Heart left ventricle (tissue), 16 donors: ENCODE measurements at regions not wholly inside any gene's neighbourhood (a gene's known extent, or its start where the extent isn't known, plus 50 kb on each side); places are given as distances from the start of the nearest gene placed in this dataset.
"Not testable (repeated sequence)": the region's sequence is repeated elsewhere in the genome, so short reads cannot be mapped to it uniquely, and the experiment has no call there.

Experiments used
- ATAC-seq, 4 donors: fragments of 200-7000 bp; cut with Tn5 transposase; one replicate each; pipeline ENCODE4 v1.9.1; 2020 to 2022; ENCODE audit warnings: moderate library complexity in 4 of 4, mild to moderate bottlenecking in 3 of 4, moderate number of reproducible peaks in 1 of 4
- DNase-seq, 5 donors: peaks; one replicate each; pipeline ENCODE4 v3.0.0-alpha.2; 2020
- H3K27ac ChIP-seq, 12 donors: fragments of 200-600 bp; sonication (generic) in 4 of 12; one replicate each; pipeline versions ENCODE4 v1.5.0 to v1.8.0; 2016 to 2022; ENCODE audit warnings: mild to moderate bottlenecking in 2 of 12
- H3K27me3 ChIP-seq, 9 donors: fragments of 200-600 bp; sonication (generic) in 2 of 9; one replicate each; pipeline versions ENCODE4 v1.5.1 to v1.8.0; 2016 to 2022; ENCODE audit warnings: mild to moderate bottlenecking in 3 of 9
- H3K36me3 ChIP-seq, 9 donors: fragments of 200-600 bp; sonication (generic) in 2 of 9; one replicate each; pipeline versions ENCODE4 v1.5.0 to v1.8.0; 2018 to 2022; ENCODE audit warnings: mild to moderate bottlenecking in 2 of 9
- H3K4me1 ChIP-seq, 12 donors: fragments of 200-600 bp; sonication (generic) in 4 of 12; one replicate each; pipeline versions ENCODE4 v1.5.0 to v1.8.0; 2016 to 2022; ENCODE audit warnings: mild to moderate bottlenecking in 3 of 12
- H3K4me3 ChIP-seq, 12 donors: fragments of 200-600 bp; sonication (generic) in 4 of 12; one replicate each; pipeline versions ENCODE4 v1.5.0 to v1.8.0; 2017 to 2022; ENCODE audit warnings: mild to moderate bottlenecking in 9 of 12, moderate library complexity in 4 of 12
- H3K9me3 ChIP-seq, 12 donors: fragments of 200-600 bp; sonication (generic) in 4 of 12; one replicate each; pipeline versions ENCODE4 v1.5.0 to v1.8.0; 2016 to 2022; ENCODE audit warnings: mild to moderate bottlenecking in 1 of 12
- CTCF ChIP-seq, 12 donors: fragments of 200-600 bp; sonication (generic) in 4 of 12; IDR thresholded peaks; one replicate each; pipeline versions ENCODE4 v1.5.0 to v1.8.0; 2018 to 2022; ENCODE audit warnings: antibody characterized with exemption in 12 of 12, mild to moderate bottlenecking in 5 of 12
- POLR2A ChIP-seq, 2 donors: fragments of 450-650 bp; IDR thresholded peaks; one replicate each; pipeline ENCODE4 v1.6.1; 2017; ENCODE audit warnings: antibody characterized with exemption in 2 of 2, mild to moderate bottlenecking in 2 of 2, moderate library complexity in 2 of 2
- WGBS, 4 donors: extraction: QIAGEN DNeasy Blood & Tissue Kit in 2 of 4; methylation state at CpG; one replicate each; pipeline versions ENCODE4 v1.1.5 to v1.1.7; 2013 to 2018; 5-methylcytosine and 5-hydroxymethylcytosine counted together
- intact Hi-C, 10 donors: fragments of 100-400 bp; cut with DNase I; formaldehyde crosslinking; loops; one replicate each; pipeline versions ENCODE4 v1.11.1 to v1.14.2; 2022
- donor health status: ischemic (EF 13 %, LVEDD 7.1; RV severe dilation, severe dysfunction).
- donor health status: healthy with polysubstance abuse.
- donor health status: DM: no; HTN: yes; CAD: no.
- donor health status: DM: no; HTN: no; CAD: no.
- donor health status: ischemic (EF 25% LVEDD 6.9; RV normal size, moderate dysfunction).
- donor health status: ischemic (EF 25% LVEDD 5.7; RV mildly dilated, moderate dysfunction).
- donor health status: healthy.
- donor health status: DM: yes; HTN: yes; CAD: no.
- donor health status: ischemic (EF 35%, LVEDD 5.7; RV mildly dilated, moderate dysfunction).
- donor health status: nonischemic (EF 11% LVEDD 7.7; RV severe dilation, severe dysfunction).
- donor health status: DM: yes; HTN: yes; CAD: no.
- donor health status: PGD.
- donor health status: ischemic (EF 29% LVEDD 5.4; RV normal size, mild dysfunction).
- donor health status: nonischemic (EF 23%, LVEDD 6.1; RV moderate dilation, normal function).

GRCh38 chr5:67799732-67800234 is 415.8 kb upstream of the PIK3R1 start:
- TF ChIP-seq CTCF (IDR thresholded peaks at IDR 0.05) (no peak), POLR2A (IDR thresholded peaks at IDR 0.05) (no peak)
- Histone ChIP-seq H3K27ac (peak overlapping the region in 8 of 12 donors; percentile 22 to 82 (median 59)), H3K9me3 (peaks cover 0 to 17% (median 0%) of the 10 kb centered on the region in 12 donors), H3K36me3 (no peaks in the 10 kb centered on the region), H3K4me1 (peaks cover 0 to 20% (median 4%) of the 10 kb centered on the region in 12 donors), H3K27me3 (no peaks in the 10 kb centered on the region), H3K4me3 (no peak overlapping the region)
- WGBS, 4 donors: 70 to 84% (median 72%) methylated on average over 5 of the region's 5 CpGs
- intact Hi-C loops: loop anchor here in 6 of 10 donors (5.0 to 10.0 kb wide), 5 partner anchors 102 to 455 kb away; no protein-coding TSS in a partner anchor
- ATAC-seq (peak; percentile 76 to 93 (median 86)), DNase-seq (peak in 4 of 5 donors; percentile 25 to 35 (median 26))

DNA sequence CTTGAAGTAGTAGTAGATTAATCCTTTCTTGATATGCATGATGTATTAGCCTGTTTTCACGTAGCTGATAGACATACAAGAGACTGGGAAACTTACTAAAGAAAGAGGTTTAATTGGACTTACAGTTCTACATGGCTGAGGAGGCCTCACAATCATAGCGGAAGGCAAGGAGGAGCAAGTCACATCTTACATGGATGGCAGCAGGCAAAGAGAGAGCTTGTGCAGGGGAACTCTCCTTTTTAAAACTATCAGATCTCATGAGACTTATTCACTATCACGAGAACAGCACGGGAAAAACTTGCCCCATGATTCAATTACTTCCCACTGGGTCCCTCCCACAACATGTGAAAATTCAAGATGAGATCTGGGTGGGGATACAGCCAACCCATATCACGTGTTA is 417.1 kb upstream of the PIK3R1 start:
- WGBS, 4 donors: 88 to 89% (median 88%) methylated on average over 5 of the region's 5 CpGs
- H3K9me3 ChIP-seq, H3K4me3 ChIP-seq, H3K27me3 ChIP-seq, intact Hi-C loops, ATAC-seq, H3K36me3 ChIP-seq, DNase-seq: not testable (repeated sequence)
- H3K27ac ChIP-seq: peak overlapping the region in 2 of 12 donors; percentile 66 to 82
- H3K4me1 ChIP-seq: peaks cover 0 to 24% (median 4%) of the 10 kb centered on the region in 12 donors

- intact Hi-C loops: no loop called here
- DNase-seq (no peak), ATAC-seq (peak in 3 of 4 donors; percentile 6 to 57 (median 9))
- TF ChIP-seq POLR2A (IDR thresholded peaks at IDR 0.05) (no peak), CTCF (IDR thresholded peaks at IDR 0.05) (no peak)
- no peak overlapping the region for H3K4me3 ChIP-seq
- H3K36me3 ChIP-seq: no peaks in the 10 kb centered on the region
- H3K4me1 ChIP-seq: peaks cover 0 to 26% (median 4%) of the 10 kb centered on the region in 12 donors
- WGBS, 4 donors: 87 to 90% (median 90%) methylated on average over 5 of the region's 5 CpGs
- H3K9me3 ChIP-seq: peaks cover 0 to 9% (median 0%) of the 10 kb centered on the region in 12 donors
- H3K27ac ChIP-seq: peak overlapping the region in 9 of 12 donors; percentile 3 to 62 (median 41)
- no peaks in the 10 kb centered on the region for H3K27me3 ChIP-seq
Measured at GRCh38 chr5:67795781-67796477, 419.6 kb upstream of the PIK3R1 start.

GRCh38 chr5:67793966-67794365 is 421.6 kb upstream of the PIK3R1 start:
- intact Hi-C loops: no loop called here
- Histone ChIP-seq H3K4me3 (no peak overlapping the region), H3K9me3 (peaks cover 0 to 9% (median 0%) of the 10 kb centered on the region in 12 donors), H3K27ac (peak overlapping the region in 1 of 12 donors; percentile 44), H3K4me1 (peaks cover 0 to 10% (median 0%) of the 10 kb centered on the region in 12 donors), H3K27me3 (no peaks in the 10 kb centered on the region), H3K36me3 (no peaks in the 10 kb centered on the region)
- no peak for ATAC-seq
- no peak for DNase-seq
- 92 to 98% (median 96%) methylated on average over 2 of the region's 2 CpGs for WGBS, 4 donors
- TF ChIP-seq POLR2A (IDR thresholded peaks at IDR 0.05) (no peak), CTCF (IDR thresholded peaks at IDR 0.05) (no peak)
